ENCODE measurements at regions not wholly inside any gene's neighbourhood (a gene's known extent, or its start where the extent isn't known, plus 50 kb on each side); places are given as distances from the start of the nearest gene placed in this dataset.

DNA sequence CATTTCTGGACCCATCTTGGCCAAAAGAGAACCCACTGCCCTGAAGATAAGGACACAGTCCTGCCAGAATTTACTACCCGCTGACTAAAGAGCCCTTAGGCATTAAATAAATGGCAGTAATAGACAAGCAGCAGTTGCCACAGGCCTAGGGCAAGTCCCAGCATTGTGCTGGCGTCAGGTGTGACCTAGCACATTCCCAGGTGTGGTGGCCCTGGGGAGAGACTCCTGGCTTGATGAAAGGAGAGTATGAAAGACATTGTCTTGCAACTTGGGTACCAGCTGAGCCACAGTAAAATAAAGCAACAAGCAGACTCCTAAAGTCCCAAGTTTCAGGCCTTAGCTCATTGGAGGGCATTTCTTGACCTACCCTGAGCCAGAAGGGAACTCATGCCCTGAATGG is 715.7 kb upstream of the SORCS1 start:
- Histone ChIP-seq H3K4me1 (ENCODE audit: insufficient read depth) (no peaks in the 10 kb centered on the region), H3K36me3 (ENCODE audit: insufficient read depth) (no peaks in the 10 kb centered on the region), H3K4me3 (ENCODE audit: low read depth, low read length) (no peak overlapping the region), H3K27ac (ENCODE audit: low read depth) (no peak overlapping the region)
- DNase-seq (ENCODE audit: extremely low spot score), result no peak
- WGBS, result 85% methylated on average over 2 of the region's 2 CpGs

DNA sequence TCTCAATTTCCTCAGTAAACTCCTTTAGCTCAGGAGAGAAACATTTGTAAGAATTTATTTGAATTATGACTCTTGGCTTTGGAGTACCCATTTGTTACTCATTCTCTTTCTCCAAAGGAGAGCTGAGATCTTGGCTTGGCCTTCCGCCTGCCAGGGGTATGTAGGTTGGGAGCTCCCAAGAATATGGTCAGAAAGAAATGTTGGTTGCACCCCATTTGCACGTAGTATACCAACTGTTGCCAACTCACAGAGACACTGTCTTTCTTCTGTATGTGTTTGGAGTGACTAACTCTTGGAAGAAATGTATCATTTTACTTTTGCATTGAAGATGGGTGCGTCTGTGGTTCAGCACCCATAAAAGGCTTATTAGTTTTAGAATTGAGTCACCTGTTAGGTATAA is 708.5 kb upstream of the SORCS1 start:
- 88% methylated on average over 3 of the region's 3 CpGs for WGBS
- DNase-seq (ENCODE audit: extremely low spot score), result no peak
- no peaks in the 10 kb centered on the region for H3K4me1 ChIP-seq (ENCODE audit: insufficient read depth)
- H3K27ac ChIP-seq (ENCODE audit: low read depth), result no peak overlapping the region
- no peak overlapping the region for H3K4me3 ChIP-seq (ENCODE audit: low read depth, low read length)
- no peaks in the 10 kb centered on the region for H3K36me3 ChIP-seq (ENCODE audit: insufficient read depth)

DNA sequence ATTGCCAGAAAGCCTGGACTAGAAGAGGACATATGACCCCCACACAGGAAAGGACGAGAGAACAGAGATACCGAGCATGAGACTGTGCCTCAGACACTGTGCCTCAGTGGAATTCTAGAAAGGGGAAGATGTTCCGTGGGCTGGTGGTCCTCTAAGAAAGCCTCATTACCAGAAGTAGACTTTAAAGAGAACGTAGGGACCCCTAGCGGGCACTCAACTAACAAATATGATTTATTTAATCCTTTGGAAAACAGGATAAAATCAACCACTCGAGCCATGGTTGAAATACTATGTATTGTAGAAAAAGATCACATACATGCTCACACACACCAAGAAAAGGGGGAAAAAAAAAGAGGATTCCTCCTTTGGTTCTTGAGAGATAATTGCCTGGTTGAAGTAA is 701.2 kb upstream of the SORCS1 start:
- WGBS, result 85% methylated on average over 6 of the region's 6 CpGs
- Histone ChIP-seq H3K4me1 (ENCODE audit: insufficient read depth) (no peaks in the 10 kb centered on the region), H3K4me3 (ENCODE audit: low read depth, low read length) (no peak overlapping the region), H3K36me3 (ENCODE audit: insufficient read depth) (no peaks in the 10 kb centered on the region), H3K27ac (ENCODE audit: low read depth) (no peak overlapping the region)
- DNase-seq (ENCODE audit: extremely low spot score), result no peak

DNA sequence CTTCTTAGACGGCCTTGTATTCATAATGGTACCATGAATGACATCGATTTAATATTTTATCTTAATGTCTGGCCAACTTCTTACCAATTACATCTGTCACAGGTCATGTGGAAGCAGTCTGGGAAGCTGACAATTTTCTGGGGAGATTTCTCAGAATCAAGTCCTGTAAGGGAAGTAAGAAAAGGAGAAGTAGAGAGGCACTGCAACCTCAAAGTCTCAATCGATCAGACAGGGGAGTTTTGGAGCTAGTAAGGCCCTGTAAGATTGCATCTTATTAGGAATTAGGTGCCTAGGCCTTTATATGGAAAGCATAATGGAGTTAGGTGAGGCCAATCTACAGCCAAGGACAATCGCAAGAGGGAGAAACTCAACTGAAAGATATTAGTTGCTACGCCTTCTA is 694.6 kb upstream of the SORCS1 start:
- Histone ChIP-seq H3K4me1 (ENCODE audit: insufficient read depth) (no peaks in the 10 kb centered on the region), H3K4me3 (ENCODE audit: low read depth, low read length) (no peak overlapping the region), H3K36me3 (ENCODE audit: insufficient read depth) (no peaks in the 10 kb centered on the region), H3K27ac (ENCODE audit: low read depth) (no peak overlapping the region)
- no peak for DNase-seq (ENCODE audit: extremely low spot score)
- 82% methylated on average over 5 of the region's 5 CpGs for WGBS

DNA sequence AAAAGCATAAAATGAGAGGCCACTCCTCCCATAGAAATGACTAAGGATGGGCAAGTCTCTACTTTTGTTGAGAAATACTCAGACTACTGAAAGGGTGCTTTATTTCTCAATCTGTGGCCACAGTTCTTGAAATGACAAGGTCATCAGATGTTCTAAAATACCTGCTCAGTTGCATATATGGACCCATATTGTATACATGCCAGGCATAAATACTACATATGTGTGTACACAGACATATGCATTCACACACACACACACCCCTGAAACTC is 691.5 kb upstream of the SORCS1 start:
- Histone ChIP-seq H3K4me3 (ENCODE audit: low read depth, low read length) (no peak overlapping the region), H3K36me3 (ENCODE audit: insufficient read depth) (no peaks in the 10 kb centered on the region), H3K4me1 (ENCODE audit: insufficient read depth) (no peaks in the 10 kb centered on the region), H3K27ac (ENCODE audit: low read depth) (no peak overlapping the region)
- no peak for DNase-seq (ENCODE audit: extremely low spot score)

DNA sequence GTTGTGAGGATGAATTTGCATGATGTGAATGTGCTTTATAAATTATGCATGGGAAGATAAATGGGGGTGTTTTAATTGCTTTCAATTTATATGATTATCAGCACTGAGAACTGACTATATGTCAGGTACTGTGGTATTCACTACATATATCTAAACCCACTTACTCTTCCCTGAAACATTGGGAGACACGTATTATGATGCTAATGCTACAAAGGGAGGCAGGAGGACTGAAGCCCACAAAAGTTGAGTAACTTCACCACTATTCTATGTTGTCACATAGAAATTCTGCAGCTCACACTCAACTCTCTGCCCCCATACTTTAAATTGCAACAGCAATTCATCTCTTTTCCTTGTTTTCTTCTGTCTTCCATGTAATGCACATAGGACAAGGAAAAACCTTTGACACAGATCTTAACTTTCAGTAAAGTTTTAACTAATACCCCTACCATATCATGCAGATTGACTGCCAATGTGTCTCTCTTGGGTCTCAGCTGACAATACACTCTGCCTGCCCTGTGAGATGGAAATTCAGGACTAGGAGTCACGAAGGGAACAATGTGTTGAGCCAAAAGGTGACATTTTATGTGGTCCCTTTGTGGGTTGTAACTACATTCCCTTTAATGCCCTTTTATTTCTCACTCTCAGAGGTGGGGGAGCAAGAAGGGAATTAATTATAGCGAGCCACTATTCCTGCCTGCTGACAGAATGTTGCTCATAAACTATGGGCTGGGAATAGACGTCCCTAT is 691.0 kb upstream of the SORCS1 start:
- DNase-seq (ENCODE audit: extremely low spot score), result no peak

DNA sequence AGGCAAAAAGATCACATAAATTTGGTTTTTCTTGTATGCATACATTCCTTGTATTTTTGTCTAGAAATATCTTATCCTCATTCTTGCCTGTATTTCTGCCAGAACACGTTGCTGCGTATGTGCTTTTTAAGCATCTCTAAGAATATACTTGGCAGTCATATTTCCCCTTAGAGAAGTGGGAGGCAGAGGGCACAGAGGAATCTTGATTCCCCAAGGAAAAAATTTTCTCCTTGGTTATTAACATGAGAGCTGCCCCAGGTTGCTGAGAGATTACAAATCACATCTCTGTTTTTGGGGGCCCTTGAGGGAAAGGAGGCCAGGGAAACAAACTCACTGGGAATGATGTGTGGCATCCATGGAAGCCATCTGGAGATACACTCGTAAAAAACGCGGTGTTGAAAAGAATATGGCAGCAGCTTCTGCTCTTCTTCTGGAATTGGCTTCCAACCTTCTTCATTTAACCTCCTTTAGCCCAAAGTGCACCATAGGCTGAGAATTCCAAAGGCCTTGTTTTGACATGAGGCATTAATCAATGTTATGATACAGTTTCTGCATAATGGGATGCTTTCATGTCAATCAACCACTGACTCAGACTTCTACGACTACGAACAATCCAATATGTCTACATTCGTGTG is 684.3 kb upstream of the SORCS1 start:
- no peaks in the 10 kb centered on the region for H3K4me1 ChIP-seq (ENCODE audit: insufficient read depth)
- H3K36me3 ChIP-seq (ENCODE audit: insufficient read depth), result no peaks in the 10 kb centered on the region
- 69% methylated on average over 8 of the region's 8 CpGs for WGBS
- no peak overlapping the region for H3K27ac ChIP-seq (ENCODE audit: low read depth)
- no peak for DNase-seq (ENCODE audit: extremely low spot score)
- H3K4me3 ChIP-seq (ENCODE audit: low read depth, low read length), result no peak overlapping the region

More for the DNA sequence above, 691.0 kb upstream of the SORCS1 start:
- WGBS, result 71% methylated on average over 4 of the region's 4 CpGs
- H3K27ac ChIP-seq (ENCODE audit: low read depth), result no peak overlapping the region
- H3K4me3 ChIP-seq (ENCODE audit: low read depth, low read length), result no peak overlapping the region
- H3K36me3 ChIP-seq (ENCODE audit: insufficient read depth), result no peaks in the 10 kb centered on the region
- no peaks in the 10 kb centered on the region for H3K4me1 ChIP-seq (ENCODE audit: insufficient read depth)

DNA sequence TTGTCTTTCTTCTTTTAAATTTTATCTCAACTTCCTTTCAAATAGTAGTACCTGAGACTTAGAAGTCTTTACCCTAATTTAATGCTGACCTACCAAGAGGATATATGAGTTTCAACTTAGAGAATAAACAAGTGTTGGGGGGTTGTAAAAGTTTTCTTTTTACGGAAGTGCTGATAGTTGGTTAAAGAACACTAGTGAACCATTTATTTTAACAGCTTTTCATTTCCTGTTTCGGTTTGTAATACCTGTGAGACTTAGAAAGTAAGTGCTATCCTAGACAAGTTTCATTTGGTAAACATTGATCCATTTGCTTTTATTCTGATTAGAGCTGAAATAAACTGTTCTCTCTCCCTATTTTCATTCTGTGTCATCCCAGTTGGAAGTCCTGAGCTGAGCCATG is 683.1 kb upstream of the SORCS1 start:
- Histone ChIP-seq H3K4me3 (ENCODE audit: low read depth, low read length) (no peak overlapping the region), H3K27ac (ENCODE audit: low read depth) (no peak overlapping the region), H3K4me1 (ENCODE audit: insufficient read depth) (no peaks in the 10 kb centered on the region), H3K36me3 (ENCODE audit: insufficient read depth) (no peaks in the 10 kb centered on the region)
- no peak for DNase-seq (ENCODE audit: extremely low spot score)
- WGBS, result 65% methylated on average over 2 of the region's 2 CpGs

DNA sequence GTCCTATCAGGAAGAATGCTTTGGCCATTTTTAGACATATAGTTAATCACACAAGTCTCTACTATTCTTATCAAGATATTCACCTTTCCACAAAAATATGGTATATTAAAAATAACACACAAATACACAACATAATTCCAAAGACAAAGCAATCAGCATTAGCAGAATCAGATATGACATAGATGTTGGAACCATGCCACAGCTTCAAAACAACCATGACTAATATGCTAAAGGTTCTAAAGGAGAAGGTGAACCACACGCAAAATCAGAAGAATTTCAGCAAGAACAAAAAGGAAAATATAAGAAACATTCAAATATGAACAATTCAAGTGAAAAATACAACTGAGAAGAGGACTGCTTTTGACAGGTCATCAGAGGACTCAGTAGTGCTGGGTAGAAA is 670.2 kb upstream of the SORCS1 start:
- no peak for DNase-seq (ENCODE audit: extremely low spot score)
- no peak overlapping the region for H3K4me3 ChIP-seq (ENCODE audit: low read depth, low read length)
- H3K36me3 ChIP-seq (ENCODE audit: insufficient read depth), result no peaks in the 10 kb centered on the region
- WGBS, result 72% methylated on average over 1 of the region's 1 CpG
- no peaks in the 10 kb centered on the region for H3K4me1 ChIP-seq (ENCODE audit: insufficient read depth)
- H3K27ac ChIP-seq (ENCODE audit: low read depth), result no peak overlapping the region

DNA sequence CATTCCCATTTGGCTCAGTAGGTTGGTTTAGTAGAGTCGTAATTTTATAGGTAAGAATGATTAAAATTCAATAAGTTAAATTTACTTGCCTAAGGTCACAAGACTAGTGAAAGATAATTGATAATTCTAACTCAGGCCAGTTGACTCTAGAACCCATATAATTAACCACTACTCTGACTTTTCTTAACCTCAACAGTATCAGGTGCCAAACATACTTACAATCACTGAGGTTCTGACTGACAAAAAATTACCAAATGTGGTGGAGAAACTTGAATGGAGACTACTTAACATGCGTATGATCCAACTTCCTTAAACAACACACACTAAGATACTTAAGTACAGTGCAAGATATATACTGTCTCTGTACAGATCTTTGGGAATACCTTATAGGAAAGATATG is 667.3 kb upstream of the SORCS1 start:
- Histone ChIP-seq H3K4me1 (ENCODE audit: insufficient read depth) (no peaks in the 10 kb centered on the region), H3K36me3 (ENCODE audit: insufficient read depth) (no peaks in the 10 kb centered on the region), H3K27ac (ENCODE audit: low read depth) (no peak overlapping the region), H3K4me3 (ENCODE audit: low read depth, low read length) (no peak overlapping the region)
- WGBS, result 93% methylated on average over 2 of the region's 2 CpGs
- DNase-seq (ENCODE audit: extremely low spot score), result no peak

DNA sequence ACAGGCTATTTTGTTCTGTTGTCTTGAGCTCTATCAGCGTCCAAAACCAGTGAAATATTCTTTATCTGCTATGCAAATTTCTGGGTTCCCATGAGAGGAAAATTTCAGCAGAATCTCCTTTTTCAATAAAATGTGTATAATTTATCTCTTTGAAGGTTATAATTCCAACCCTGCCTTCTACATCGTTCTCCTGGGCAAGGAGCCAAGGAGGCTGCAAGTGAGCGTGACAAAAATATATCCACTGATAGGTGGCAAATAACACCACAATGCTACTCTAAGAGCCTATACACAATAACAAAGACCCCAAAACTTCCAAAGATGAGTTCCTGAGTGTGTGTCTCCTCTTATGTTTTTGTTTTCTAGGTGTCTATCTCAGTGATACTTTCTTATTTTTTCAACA is 664.7 kb upstream of the SORCS1 start:
- no peak overlapping the region for H3K27ac ChIP-seq (ENCODE audit: low read depth)
- H3K4me3 ChIP-seq (ENCODE audit: low read depth, low read length), result no peak overlapping the region
- DNase-seq (ENCODE audit: extremely low spot score), result no peak
- no peaks in the 10 kb centered on the region for H3K4me1 ChIP-seq (ENCODE audit: insufficient read depth)
- 25% methylated on average over 3 of the region's 3 CpGs for WGBS
- no peaks in the 10 kb centered on the region for H3K36me3 ChIP-seq (ENCODE audit: insufficient read depth)

DNA sequence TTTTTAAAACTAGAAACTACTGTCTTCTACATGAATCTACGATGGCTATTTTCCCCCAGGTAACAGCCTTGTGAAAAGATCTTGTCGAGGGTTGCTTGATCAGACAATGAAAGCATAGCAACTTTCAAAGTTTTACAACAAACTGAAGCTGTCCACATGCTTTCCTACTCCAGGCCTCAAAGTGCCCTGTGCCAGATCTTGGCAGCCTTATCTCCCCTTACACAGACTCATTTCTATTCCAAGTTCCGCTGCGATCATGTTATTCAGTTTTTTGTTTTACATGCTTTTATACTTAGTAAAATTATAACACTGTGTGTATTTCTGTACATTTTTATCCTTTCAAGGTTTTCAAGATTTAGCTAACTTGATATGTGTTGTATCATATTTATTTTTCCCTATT is 661.7 kb upstream of the SORCS1 start:
- no peak for DNase-seq (ENCODE audit: extremely low spot score)
- Histone ChIP-seq H3K27ac (ENCODE audit: low read depth) (no peak overlapping the region), H3K36me3 (ENCODE audit: insufficient read depth) (no peaks in the 10 kb centered on the region), H3K4me3 (ENCODE audit: low read depth, low read length) (no peak overlapping the region), H3K4me1 (ENCODE audit: insufficient read depth) (no peaks in the 10 kb centered on the region)
- WGBS, result 48% methylated on average over 4 of the region's 4 CpGs

DNA sequence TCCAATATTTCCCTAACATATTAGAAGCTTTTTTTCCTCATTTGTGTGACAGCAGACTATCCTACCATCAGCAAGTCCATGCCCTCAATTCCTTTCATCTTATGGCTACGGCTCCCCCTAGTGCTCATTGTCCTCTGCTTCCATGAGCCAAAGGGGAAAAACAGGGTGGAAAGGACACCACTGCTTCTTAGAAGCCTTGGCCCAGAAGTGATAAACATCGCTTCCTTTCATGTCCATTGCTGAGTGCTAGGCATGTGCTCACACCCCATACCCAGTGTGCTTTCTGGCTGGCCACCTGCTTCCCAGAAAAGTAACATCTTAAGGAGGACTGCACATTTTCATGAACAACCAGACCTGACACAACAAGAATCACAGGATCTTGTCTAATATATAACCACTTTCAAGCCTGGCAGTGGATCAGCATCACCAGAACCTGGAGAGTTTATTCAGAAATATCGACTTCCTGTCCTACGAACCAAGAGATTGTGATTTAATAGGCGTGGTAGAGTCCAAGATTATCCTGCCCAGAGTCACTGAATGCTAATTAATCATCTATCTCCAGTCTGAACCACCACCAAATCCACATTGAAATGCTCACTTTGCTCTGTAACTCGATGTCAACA is 650.5 kb upstream of the SORCS1 start:
- Histone ChIP-seq H3K27ac (ENCODE audit: low read depth) (no peak overlapping the region), H3K4me3 (ENCODE audit: low read depth, low read length) (no peak overlapping the region), H3K36me3 (ENCODE audit: insufficient read depth) (no peaks in the 10 kb centered on the region), H3K4me1 (ENCODE audit: insufficient read depth) (peaks cover 1% of the 10 kb centered on the region)
- DNase-seq (ENCODE audit: extremely low spot score), result no peak
- 45% methylated on average over 6 of the region's 6 CpGs for WGBS

DNA sequence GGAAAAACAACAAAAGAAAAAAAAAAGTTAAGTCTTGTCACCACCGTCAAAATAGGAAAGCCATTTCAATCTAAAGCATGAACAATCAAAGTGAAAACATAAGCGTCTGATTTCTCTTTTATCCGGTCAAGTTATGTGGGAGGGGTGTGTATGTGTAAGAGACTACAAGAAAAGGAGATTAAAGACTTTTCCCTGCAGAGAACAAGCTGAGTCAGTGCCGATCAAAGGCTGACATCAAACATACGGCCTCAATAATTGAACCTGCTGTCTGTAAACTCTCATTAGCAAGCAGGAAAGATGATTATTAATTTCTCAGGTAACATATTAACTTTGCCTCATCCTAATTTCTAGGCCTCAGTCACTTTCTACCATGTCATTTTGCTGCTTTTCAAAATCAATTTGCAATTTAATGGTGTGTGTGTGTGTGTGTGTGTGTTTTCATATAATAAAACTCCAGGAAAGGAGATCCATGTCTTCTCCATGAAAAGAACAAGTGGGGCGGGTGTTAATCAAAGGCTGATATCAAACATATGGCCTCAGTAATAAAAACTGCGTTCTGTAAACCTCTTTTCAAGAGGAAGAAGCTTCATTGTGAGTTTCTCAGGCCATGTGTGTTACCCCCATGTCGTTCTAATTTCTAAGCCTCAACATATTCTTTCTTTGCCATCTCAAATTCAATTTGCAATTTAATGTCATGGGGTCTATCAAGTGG is 649.1 kb upstream of the SORCS1 start:
- Histone ChIP-seq H3K4me3 (ENCODE audit: low read depth, low read length) (no peak overlapping the region), H3K36me3 (ENCODE audit: insufficient read depth) (no peaks in the 10 kb centered on the region), H3K4me1 (ENCODE audit: insufficient read depth) (peaks cover 1% of the 10 kb centered on the region), H3K27ac (ENCODE audit: low read depth) (no peak overlapping the region)
- 81% methylated on average over 8 of the region's 8 CpGs for WGBS
- DNase-seq (ENCODE audit: extremely low spot score), result no peak

Data from urinary bladder (tissue), 3 donors.